ENCODE measurements at regions not wholly inside any gene's neighbourhood (a gene's known extent, or its start where the extent isn't known, plus 50 kb on each side); places are given as distances from the start of the nearest gene placed in this dataset.

- no peak for ATAC-seq
- TF ChIP-seq RARB (CRISPR knock-in tag; IDR thresholded peaks at IDR 0.05) (no peak), POU6F1 (CRISPR knock-in tag; IDR thresholded peaks at IDR 0.05; ENCODE audit: borderline replicate concordance, low read depth) (no peak), TSHZ2 (CRISPR knock-in tag; IDR thresholded peaks at IDR 0.05) (no peak), ZNF8 (CRISPR knock-in tag; IDR thresholded peaks at IDR 0.05) (no peak), OSR1 (CRISPR knock-in tag; IDR thresholded peaks at IDR 0.05) (no peak), ZNF565 (CRISPR knock-in tag; conservative IDR thresholded peaks at IDR 0.05; ENCODE audit: low read depth) (no peak), ZFP3 (CRISPR knock-in tag; IDR thresholded peaks at IDR 0.05) (no peak), TCF4 (CRISPR knock-in tag; IDR thresholded peaks at IDR 0.05; ENCODE audit: borderline replicate concordance) (no peak), PPARA (CRISPR knock-in tag; IDR thresholded peaks at IDR 0.05; ENCODE audit: borderline replicate concordance) (no peak), ESRRG (CRISPR knock-in tag; IDR thresholded peaks at IDR 0.05) (no peak), ZC3H10 (CRISPR knock-in tag; IDR thresholded peaks at IDR 0.05) (no peak)
These were observed 515.1 kb downstream of the TBC1D22A start for GRCh38 chr22:47277531-47277930.

GRCh38 chr22:47276991-47277390 lies 514.5 kb downstream of the TBC1D22A start:
- no peak for ATAC-seq
- TF ChIP-seq BACH2 (CRISPR knock-in tag; IDR thresholded peaks at IDR 0.05; ENCODE audit: borderline replicate concordance) = no peak

DNA sequence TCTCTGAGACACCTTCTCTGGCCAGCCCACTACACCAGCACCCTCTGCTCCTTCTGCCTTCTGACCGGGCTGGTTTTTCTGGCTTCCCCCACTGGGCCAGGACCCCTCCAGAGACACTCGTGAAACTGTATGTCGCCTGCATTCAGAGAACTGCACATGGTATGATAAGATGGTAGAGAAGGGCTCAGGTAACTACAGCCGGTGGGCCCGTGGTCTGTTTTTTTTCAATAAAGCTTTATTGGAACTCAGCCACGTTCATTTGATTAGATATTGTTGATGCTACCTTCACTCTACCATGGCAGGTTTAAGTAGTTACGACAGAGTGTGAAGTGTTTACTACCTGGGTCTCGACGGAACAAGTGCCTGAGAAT lies 514.0 kb downstream of the TBC1D22A start:
- no peak for ATAC-seq
- no peak for TF ChIP-seq ZFP3 (CRISPR knock-in tag; IDR thresholded peaks at IDR 0.05)
- no peak for TF ChIP-seq ZC3H10 (CRISPR knock-in tag; IDR thresholded peaks at IDR 0.05)
- TF ChIP-seq ZNF8 (CRISPR knock-in tag; IDR thresholded peaks at IDR 0.05) = no peak
- no peak for TF ChIP-seq GLIS3 (CRISPR knock-in tag; IDR thresholded peaks at IDR 0.05)
- no peak for TF ChIP-seq ESRRG (CRISPR knock-in tag; IDR thresholded peaks at IDR 0.05)

DNA sequence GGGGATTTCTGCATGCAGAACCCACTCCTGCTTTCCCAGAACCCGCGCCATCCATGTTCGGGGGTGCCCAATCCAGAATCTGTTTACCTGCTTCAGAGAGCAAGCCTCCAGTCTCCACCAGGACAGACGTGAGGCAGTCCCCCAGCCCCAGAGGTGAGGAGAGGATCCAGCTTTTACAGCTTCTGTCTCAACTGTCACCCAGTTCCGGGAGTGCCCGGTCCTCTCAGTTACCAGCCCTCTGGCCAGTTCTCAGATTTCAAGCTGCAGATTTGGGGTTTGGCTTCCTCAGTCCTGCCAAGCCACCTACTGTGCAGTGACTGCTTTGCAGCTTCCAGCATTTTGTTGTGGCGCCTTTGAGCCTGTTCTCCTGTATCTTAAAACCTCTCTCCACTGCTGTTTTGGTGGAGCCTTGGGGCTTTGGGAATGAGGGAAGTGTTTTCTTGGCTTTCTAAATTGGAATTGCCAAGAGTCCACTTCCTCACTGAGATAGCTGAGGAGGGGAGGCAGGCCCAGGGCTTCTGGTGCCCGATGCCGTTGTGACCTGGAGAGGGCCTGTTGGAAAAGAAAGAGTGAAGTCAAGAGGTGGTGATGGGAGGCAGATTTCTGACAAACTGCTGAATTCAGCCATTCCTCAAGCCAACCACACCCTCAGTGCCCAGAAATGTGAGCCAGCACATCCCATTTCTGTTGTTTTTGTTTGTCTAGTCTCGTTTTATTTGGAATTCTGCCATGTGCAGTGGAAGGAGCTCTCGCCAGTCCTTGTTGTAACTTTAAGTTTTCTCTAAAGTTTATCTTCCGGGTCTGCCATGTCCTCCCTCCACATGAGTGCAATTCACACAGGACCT lies 513.4 kb downstream of the TBC1D22A start:
- TF ChIP-seq BACH2 (CRISPR knock-in tag; IDR thresholded peaks at IDR 0.05; ENCODE audit: borderline replicate concordance) = no peak
- TF ChIP-seq ZC3H10 (CRISPR knock-in tag; IDR thresholded peaks at IDR 0.05) = no peak
- no peak for TF ChIP-seq ISL1 (CRISPR knock-in tag; IDR thresholded peaks at IDR 0.05)
- no peak for TF ChIP-seq CREB5 (CRISPR knock-in tag; IDR thresholded peaks at IDR 0.05; ENCODE audit: low read depth)
- ATAC-seq = no peak

DNA sequence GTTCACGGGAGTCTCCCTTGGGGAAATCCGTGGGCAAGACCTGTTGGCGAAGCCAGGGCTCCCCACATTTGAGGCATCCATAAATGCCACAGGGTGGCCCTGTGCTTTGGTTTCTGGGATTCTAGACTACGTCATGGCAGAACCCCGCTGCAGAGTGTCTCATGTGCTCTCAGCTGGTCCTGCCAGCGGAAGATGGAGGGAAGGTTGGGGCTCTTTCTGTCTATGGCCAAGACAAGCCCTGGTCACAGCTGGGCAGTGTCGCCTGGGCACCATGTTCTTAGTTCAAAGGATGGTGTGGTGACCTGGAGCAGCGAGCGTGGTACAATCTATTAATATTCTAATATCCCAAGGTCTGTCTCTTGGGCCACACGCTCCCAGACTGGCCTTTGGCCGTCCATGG lies 511.7 kb downstream of the TBC1D22A start:
- ATAC-seq = no peak
- TF ChIP-seq TSHZ2 (CRISPR knock-in tag; IDR thresholded peaks at IDR 0.05) (no peak), ISL1 (CRISPR knock-in tag; IDR thresholded peaks at IDR 0.05) (no peak), ZNF70 (CRISPR knock-in tag; IDR thresholded peaks at IDR 0.05) (no peak)

Data from SK-N-SH treated with all-trans-retinoic acid at 6 μM for 48 hours (cell line).